Spleen (tissue), 11 donors: ENCODE measurements at regions not wholly inside any gene's neighbourhood (a gene's known extent, or its start where the extent isn't known, plus 50 kb on each side); places are given as distances from the start of the nearest gene placed in this dataset.

ENCODE experiments used
- DNase-seq: peaks from one replicate; pipeline ENCODE4 v3.0.0-alpha.2; 2020
- H3K27ac ChIP-seq, 8 donors: fragments of 200-600 bp; sonication (generic) in 7 of 8; 1 replicate in 4 of 8; 2 replicates in 4 of 8; pipeline versions ENCODE4 v1.5.0 to v1.8.0; 2016 to 2021; ENCODE audit warnings: inconsistent platforms in 4 of 8, mild to moderate bottlenecking in 4 of 8, moderate library complexity in 1 of 8
- H3K27me3 ChIP-seq, 7 donors: fragments of 200-600 bp; sonication (generic) in 6 of 7; replicated peaks in 1 of 7; 1 replicate in 4 of 7; 2 replicates in 3 of 7; pipeline versions ENCODE4 v1.5.0 to v1.8.0; 2016 to 2021; ENCODE audit warnings: inconsistent platforms in 3 of 7, mild to moderate bottlenecking in 1 of 7
- H3K36me3 ChIP-seq, 6 donors: fragments of 200-600 bp; sonication (generic) in 5 of 6; 1 replicate in 4 of 6; 2 replicates in 2 of 6; pipeline versions ENCODE4 v1.5.0 to v1.8.0; 2016 to 2021; ENCODE audit warnings: inconsistent platforms in 2 of 6
- H3K4me1 ChIP-seq, 6 donors: fragments of 200-600 bp; sonication (generic) in 5 of 6; 1 replicate in 3 of 6; 2 replicates in 3 of 6; pipeline versions ENCODE4 v1.5.0 to v1.8.0; 2016 to 2021; ENCODE audit warnings: inconsistent platforms in 3 of 6
- H3K4me3 ChIP-seq, 8 donors: fragments of 200-600 bp; sonication (generic) in 7 of 8; 1 replicate in 4 of 8; 2 replicates in 4 of 8; pipeline versions ENCODE4 v1.5.0 to v1.8.0; 2016 to 2021; ENCODE audit warnings: inconsistent platforms in 4 of 8, mild to moderate bottlenecking in 4 of 8, moderate library complexity in 2 of 8
- H3K9me3 ChIP-seq, 8 donors: fragments of 200-600 bp; sonication (generic) in 7 of 8; 1 replicate in 4 of 8; 2 replicates in 4 of 8; pipeline versions ENCODE4 v1.5.0 to v1.8.0; 2016 to 2021; ENCODE audit warnings: inconsistent platforms in 4 of 8
- POLR2A ChIP-seq, 3 donors: fragments of 450-650 bp; IDR thresholded peaks; one replicate each; pipeline ENCODE4 v1.5.1; 2017; ENCODE audit warnings: antibody characterized with exemption in 3 of 3, mild to moderate bottlenecking in 1 of 3
- POLR2AphosphoS5 ChIP-seq, 3 donors: sonication (generic); formaldehyde crosslinking; IDR thresholded peaks; one replicate each; pipeline ENCODE4 v1.5.1; 2017; ENCODE audit warnings: antibody characterized with exemption in 3 of 3
- WGBS, 5 donors: extraction: QIAGEN DNeasy Blood & Tissue Kit in 3 of 5; methylation state at CpG; one replicate each; pipeline versions ENCODE4 v1.1.5 to v1.1.7; 2013 to 2018; 5-methylcytosine and 5-hydroxymethylcytosine counted together
- intact Hi-C: fragments of 100-400 bp; cut with DNase I; formaldehyde crosslinking; loops from one replicate; pipeline ENCODE4 v1.15.0; 2023; ENCODE audit warnings: low total_unique reads
- TF ChIP-seq, protein P1 (sequence below), 11 experiments: fragments of 200-600 bp in 7 of 11; fragments of 450-650 bp in 4 of 11; sonication (generic) in 4 of 11; IDR thresholded peaks in 8 of 11; conservative IDR thresholded peaks in 3 of 11; 1 replicate in 7 of 11; 2 replicates in 4 of 11; pipeline versions ENCODE4 v1.4.0 to v1.8.0; 2016 to 2021; ENCODE audit warnings: antibody characterized with exemption in 11 of 11, inconsistent platforms in 4 of 11, mild to moderate bottlenecking in 1 of 11
- donor health status: healthy with polysubstance abuse.
- donor health status: DM: no; HTN: no; CAD: no; lungs with moderate emphysema.
- donor health status: DM: no; HTN: no; CAD: no.
- donor health status: Bipolar disorder and iron deficiency.
- donor health status: healthy.
- donor health status: DM: no; HTN: no; CAD: no.
- donor health status: DM: yes; HTN: yes; CAD: no.

DNA sequence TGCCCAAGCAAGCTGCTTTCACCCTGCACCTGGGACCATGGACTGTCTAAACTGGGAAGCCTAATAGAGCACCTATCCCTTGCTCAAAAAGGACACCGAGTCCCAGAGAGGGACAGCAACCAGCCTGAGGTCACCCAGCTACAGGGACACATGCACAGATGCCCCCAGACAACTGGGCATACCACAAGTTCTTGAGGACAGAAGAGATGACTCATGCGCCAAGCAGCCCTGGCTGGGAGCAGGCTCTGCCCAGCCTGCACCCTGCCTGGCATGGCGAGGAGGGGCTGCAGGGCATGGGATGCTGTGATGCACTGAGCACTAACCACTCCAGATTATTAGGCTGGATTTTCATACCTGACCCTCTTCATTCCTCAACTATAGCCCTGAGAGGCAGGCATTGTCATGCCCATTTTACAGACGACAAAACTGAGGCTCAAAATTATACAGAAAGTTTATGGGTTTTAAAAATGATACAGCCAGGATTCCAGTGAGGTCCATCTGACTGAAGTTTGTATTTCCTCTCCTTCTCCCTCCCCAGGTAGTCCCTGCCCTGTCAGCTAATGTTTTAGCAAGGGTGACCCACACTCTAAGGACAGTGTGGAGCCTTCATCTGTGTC, 289.3 kb upstream of the ZMIZ1 start:
- TF ChIP-seq POLR2A (IDR thresholded peaks at IDR 0.05) = no peak
- TF ChIP-seq, protein P1, sequence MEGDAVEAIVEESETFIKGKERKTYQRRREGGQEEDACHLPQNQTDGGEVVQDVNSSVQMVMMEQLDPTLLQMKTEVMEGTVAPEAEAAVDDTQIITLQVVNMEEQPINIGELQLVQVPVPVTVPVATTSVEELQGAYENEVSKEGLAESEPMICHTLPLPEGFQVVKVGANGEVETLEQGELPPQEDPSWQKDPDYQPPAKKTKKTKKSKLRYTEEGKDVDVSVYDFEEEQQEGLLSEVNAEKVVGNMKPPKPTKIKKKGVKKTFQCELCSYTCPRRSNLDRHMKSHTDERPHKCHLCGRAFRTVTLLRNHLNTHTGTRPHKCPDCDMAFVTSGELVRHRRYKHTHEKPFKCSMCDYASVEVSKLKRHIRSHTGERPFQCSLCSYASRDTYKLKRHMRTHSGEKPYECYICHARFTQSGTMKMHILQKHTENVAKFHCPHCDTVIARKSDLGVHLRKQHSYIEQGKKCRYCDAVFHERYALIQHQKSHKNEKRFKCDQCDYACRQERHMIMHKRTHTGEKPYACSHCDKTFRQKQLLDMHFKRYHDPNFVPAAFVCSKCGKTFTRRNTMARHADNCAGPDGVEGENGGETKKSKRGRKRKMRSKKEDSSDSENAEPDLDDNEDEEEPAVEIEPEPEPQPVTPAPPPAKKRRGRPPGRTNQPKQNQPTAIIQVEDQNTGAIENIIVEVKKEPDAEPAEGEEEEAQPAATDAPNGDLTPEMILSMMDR (IDR thresholded peaks at IDR 0.05 in 8 of 11, conservative IDR thresholded peaks at IDR 0.05 in 3 of 11) = no peak
- TF ChIP-seq POLR2AphosphoS5 (IDR thresholded peaks at IDR 0.05) = no peak
- no peaks in the 10 kb centered on the region for H3K36me3 ChIP-seq
- no peak overlapping the region for H3K27ac ChIP-seq
- 70 to 91% (median 77%) methylated on average over 4 of the region's 4 CpGs for WGBS, 5 donors
- peaks cover 0 to 20% (median 4%) of the 10 kb centered on the region in 6 donors for H3K4me1 ChIP-seq
- no peaks in the 10 kb centered on the region for H3K27me3 ChIP-seq
- intact Hi-C loops = no loop called here
- peaks cover 0 to 6% (median 0%) of the 10 kb centered on the region in 8 donors for H3K9me3 ChIP-seq
- H3K4me3 ChIP-seq = no peak overlapping the region
- peak; percentile 23 for DNase-seq

DNA sequence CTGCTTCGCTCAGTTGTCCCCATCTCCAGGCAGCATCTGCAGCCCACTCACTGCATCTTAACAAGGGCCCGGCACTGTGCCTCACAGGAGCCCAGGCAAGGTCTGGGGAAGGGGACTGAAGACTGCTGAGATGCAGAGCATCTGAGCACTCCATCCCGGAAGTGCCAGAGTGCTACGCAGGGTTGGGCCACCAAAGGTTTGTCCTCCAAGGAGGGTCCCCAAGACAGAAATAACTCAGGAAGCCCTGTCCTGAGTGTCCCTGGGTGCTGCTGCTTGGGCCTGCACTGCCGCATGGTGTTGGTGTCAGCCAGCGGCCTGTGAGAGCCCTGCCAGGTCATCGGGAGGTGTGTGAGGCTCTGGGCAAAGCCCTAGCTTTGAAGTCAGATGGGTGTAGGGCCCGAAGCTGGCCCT, 288.2 kb upstream of the ZMIZ1 start:
- intact Hi-C loops = no loop called here
- H3K4me3 ChIP-seq = no peak overlapping the region
- 87 to 98% (median 93%) methylated on average over 8 of the region's 8 CpGs for WGBS, 5 donors
- H3K27ac ChIP-seq = no peak overlapping the region
- no peaks in the 10 kb centered on the region for H3K36me3 ChIP-seq
- peaks cover 0 to 13% (median 4%) of the 10 kb centered on the region in 6 donors for H3K4me1 ChIP-seq
- H3K27me3 ChIP-seq = no peaks in the 10 kb centered on the region
- peaks cover 0 to 6% (median 0%) of the 10 kb centered on the region in 8 donors for H3K9me3 ChIP-seq
- TF ChIP-seq POLR2AphosphoS5 (IDR thresholded peaks at IDR 0.05) (no peak), POLR2A (IDR thresholded peaks at IDR 0.05) (no peak)
- TF ChIP-seq, protein P1 (IDR thresholded peaks at IDR 0.05 in 8 of 11, conservative IDR thresholded peaks at IDR 0.05 in 3 of 11) = no peak
- peak; percentile 54 for DNase-seq

DNA sequence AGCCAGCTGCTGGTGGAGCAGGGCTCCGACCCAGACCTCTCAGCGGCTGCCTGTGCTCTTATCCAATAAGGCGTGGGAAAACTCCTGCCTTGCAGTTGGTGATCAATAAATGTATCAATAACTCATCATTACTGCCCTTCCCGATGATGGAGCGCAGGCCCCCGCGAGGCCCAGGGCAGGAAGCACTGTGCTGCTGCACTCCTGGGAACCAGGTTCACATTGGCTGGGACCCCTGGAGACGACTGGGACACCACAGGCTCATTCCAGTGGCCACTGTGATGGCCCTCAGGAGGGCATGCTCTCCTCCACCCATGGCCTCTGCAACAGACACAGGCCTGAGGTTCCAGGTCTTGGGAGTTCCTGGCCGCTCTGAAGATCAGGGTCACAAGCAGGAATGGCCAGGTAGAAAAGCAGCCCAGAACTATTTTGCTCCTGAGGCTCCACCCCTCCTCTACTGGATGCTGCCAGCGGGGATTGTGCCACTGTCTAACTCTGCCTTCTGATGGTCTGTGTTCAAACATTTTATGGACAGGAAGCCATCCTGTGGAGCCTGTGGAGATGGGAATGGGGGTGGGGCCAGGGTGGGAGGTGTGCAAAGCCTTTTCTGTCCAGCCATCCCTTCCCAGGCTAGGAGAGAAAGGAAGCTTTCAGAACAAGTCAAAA, 287.4 kb upstream of the ZMIZ1 start:
- peak; percentile 58 for DNase-seq
- intact Hi-C loops = no loop called here
- Histone ChIP-seq H3K27ac (no peak overlapping the region), H3K9me3 (peaks cover 0 to 6% (median 0%) of the 10 kb centered on the region in 8 donors), H3K4me1 (peaks cover 0 to 13% (median 4%) of the 10 kb centered on the region in 6 donors), H3K4me3 (no peak overlapping the region), H3K27me3 (no peaks in the 10 kb centered on the region), H3K36me3 (no peaks in the 10 kb centered on the region)
- 85 to 95% (median 92%) methylated on average over 8 to 10 of the region's 10 CpGs for WGBS, 5 donors
- TF ChIP-seq POLR2AphosphoS5 (IDR thresholded peaks at IDR 0.05) = no peak
- no peak for TF ChIP-seq POLR2A (IDR thresholded peaks at IDR 0.05)
- TF ChIP-seq, protein P1 (IDR thresholded peaks at IDR 0.05 in 8 of 11, conservative IDR thresholded peaks at IDR 0.05 in 3 of 11) = no peak

DNA sequence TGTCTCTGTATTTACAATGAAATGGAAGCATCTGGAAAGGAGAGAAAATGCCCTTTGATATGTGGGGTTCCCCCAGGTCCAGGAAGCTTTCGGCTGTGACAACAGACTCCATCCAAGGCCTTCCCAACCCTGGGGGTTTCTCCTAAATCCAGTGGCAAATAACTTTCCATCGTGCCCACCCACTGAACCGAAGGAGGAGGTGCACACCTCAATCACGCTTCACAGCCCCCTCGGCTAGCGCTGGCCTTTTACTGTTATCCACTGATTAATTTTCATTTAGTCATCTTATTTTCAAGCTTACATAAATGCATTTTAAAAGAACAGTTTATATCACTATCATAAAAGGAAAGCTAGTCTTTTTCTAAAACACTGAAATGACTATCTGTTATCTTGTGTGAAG, 286.8 kb upstream of the ZMIZ1 start:
- intact Hi-C loops = no loop called here

More for the DNA sequence above, 286.8 kb upstream of the ZMIZ1 start:
- peaks cover 0 to 9% (median 3%) of the 10 kb centered on the region in 6 donors for H3K4me1 ChIP-seq
- 84 to 97% (median 91%) methylated on average over 6 of the region's 6 CpGs for whole genome bisulfite sequencing, 5 donors
- H3K9me3 ChIP-seq = peaks cover 0 to 6% (median 0%) of the 10 kb centered on the region in 8 donors
- no peaks in the 10 kb centered on the region for H3K36me3 ChIP-seq
- DNase-seq = no peak
- no peak overlapping the region for H3K4me3 ChIP-seq
- no peak overlapping the region for H3K27ac ChIP-seq
- H3K27me3 ChIP-seq = no peaks in the 10 kb centered on the region
- TF ChIP-seq POLR2AphosphoS5 (IDR thresholded peaks at IDR 0.05) = no peak
- no peak for TF ChIP-seq POLR2A (IDR thresholded peaks at IDR 0.05)
- TF ChIP-seq, protein P1 (IDR thresholded peaks at IDR 0.05 in 8 of 11, conservative IDR thresholded peaks at IDR 0.05 in 3 of 11) = no peak
